OCI-LY3 (cell line): ENCODE measurements at regions not wholly inside any gene's neighbourhood (a gene's known extent, or its start where the extent isn't known, plus 50 kb on each side); places are given as distances from the start of the nearest gene placed in this dataset.

Source experiments
- EZH2phosphoT487 ChIP-seq: fragments of 200-600 bp; shearing (Covaris generic); IDR thresholded peaks from 2 replicates; pipeline ENCODE4 v1.6.1; 2018; ENCODE audit warnings: antibody characterized with exemption, mixed run types, low read depth
- TF ChIP-seq, protein P1 (sequence below): fragments of 200-600, 300-600 bp; sonication (generic); IDR thresholded peaks from 2 replicates; pipeline ENCODE4 v1.5.1; 2014; ENCODE audit warnings: antibody characterized with exemption, low read length, low read depth

DNA sequence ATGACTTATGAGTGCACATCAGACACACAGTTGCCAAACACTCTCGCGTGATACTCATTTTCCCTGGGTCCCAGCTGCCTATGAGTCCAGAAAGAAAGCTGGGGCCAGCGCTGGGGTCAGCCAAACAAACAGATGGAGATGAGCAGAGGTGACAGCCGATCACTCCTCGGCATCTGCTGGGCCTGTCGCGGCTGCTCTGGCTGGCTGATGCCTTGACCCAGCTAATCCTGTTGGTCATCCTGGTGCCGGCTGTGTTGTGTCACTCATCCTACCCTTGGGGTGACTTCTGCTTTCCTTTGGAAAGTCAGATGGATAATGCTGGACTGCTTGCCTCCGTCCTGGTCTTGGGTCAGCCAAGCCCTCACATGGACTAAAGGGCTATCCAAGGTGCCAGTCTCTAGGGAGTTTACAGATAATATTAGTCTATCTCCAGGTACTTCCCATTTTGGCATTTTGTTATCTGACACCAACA lies 105.3 kb upstream of the PDZRN3 start:
- TF ChIP-seq, protein P1, sequence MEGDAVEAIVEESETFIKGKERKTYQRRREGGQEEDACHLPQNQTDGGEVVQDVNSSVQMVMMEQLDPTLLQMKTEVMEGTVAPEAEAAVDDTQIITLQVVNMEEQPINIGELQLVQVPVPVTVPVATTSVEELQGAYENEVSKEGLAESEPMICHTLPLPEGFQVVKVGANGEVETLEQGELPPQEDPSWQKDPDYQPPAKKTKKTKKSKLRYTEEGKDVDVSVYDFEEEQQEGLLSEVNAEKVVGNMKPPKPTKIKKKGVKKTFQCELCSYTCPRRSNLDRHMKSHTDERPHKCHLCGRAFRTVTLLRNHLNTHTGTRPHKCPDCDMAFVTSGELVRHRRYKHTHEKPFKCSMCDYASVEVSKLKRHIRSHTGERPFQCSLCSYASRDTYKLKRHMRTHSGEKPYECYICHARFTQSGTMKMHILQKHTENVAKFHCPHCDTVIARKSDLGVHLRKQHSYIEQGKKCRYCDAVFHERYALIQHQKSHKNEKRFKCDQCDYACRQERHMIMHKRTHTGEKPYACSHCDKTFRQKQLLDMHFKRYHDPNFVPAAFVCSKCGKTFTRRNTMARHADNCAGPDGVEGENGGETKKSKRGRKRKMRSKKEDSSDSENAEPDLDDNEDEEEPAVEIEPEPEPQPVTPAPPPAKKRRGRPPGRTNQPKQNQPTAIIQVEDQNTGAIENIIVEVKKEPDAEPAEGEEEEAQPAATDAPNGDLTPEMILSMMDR: no peak
- TF ChIP-seq EZH2phosphoT487: no peak
